Activated T-cell treated with anti-CD3 and anti-CD28 coated beads, Interleukin-2, amount 50 U/mL, for 48 hours (primary cell): ENCODE measurements at regions not wholly inside any gene's neighbourhood (a gene's known extent, or its start where the extent isn't known, plus 50 kb on each side); places are given as distances from the start of the nearest gene placed in this dataset.
"Not testable (repeated sequence)": the region's sequence is repeated elsewhere in the genome, so short reads cannot be mapped to it uniquely, and the experiment has no call there.

ENCODE experiments used
- DNase-seq, 2 experiments: peaks; one replicate each; pipeline ENCODE4 v3.0.0-alpha.2; 2020

- no peak for DNase-seq
Measured at GRCh38 chr10:81288544-81288943, 586.5 kb upstream of the NRG3 start.

- DNase-seq, result no peak
Measured at GRCh38 chr10:81297292-81297691, 577.7 kb upstream of the NRG3 start.

GRCh38 chr10:81303656-81304055 is 571.3 kb upstream of the NRG3 start:
- DNase-seq, result no peak

- DNase-seq, result no peak
Measured at GRCh38 chr10:81306971-81307782, 567.8 kb upstream of the NRG3 start.

GRCh38 chr10:81309041-81309552 is 565.9 kb upstream of the NRG3 start:
- no peak for DNase-seq

- DNase-seq, result no peak
Measured at GRCh38 chr10:81314471-81314870, 560.5 kb upstream of the NRG3 start.

- no peak for DNase-seq
Measured at GRCh38 chr10:81315026-81315425, 560.0 kb upstream of the NRG3 start.

- DNase-seq, result no peak
Measured at GRCh38 chr10:81348003-81348402, 527.0 kb upstream of the NRG3 start.

GRCh38 chr10:81367132-81367531 is 507.9 kb upstream of the NRG3 start:
- no peak for DNase-seq

- DNase-seq, result no peak
Measured at GRCh38 chr10:81386817-81387216, 488.2 kb upstream of the NRG3 start.

GRCh38 chr10:81403451-81403850 is 471.5 kb upstream of the NRG3 start:
- no peak for DNase-seq

GRCh38 chr10:81405399-81405798 is 469.6 kb upstream of the NRG3 start:
- no peak for DNase-seq

GRCh38 chr10:81414038-81414437 is 461.0 kb upstream of the NRG3 start:
- no peak for DNase-seq

GRCh38 chr10:81426722-81427121 is 448.3 kb upstream of the NRG3 start:
- no peak for DNase-seq

GRCh38 chr10:81428456-81429134 is 446.4 kb upstream of the NRG3 start:
- DNase-seq, result no peak

- DNase-seq, result no peak
Measured at GRCh38 chr10:81439445-81439844, 435.5 kb upstream of the NRG3 start.

GRCh38 chr10:81441624-81442023 is 433.4 kb upstream of the NRG3 start:
- not testable (repeated sequence) for DNase-seq

- no peak for DNase-seq
Measured at GRCh38 chr10:81444242-81444929, 430.6 kb upstream of the NRG3 start.

- DNase-seq, result no peak
Measured at GRCh38 chr10:81450651-81451050, 424.3 kb upstream of the NRG3 start.

GRCh38 chr10:81472927-81473470 is 402.0 kb upstream of the NRG3 start:
- no peak for DNase-seq

GRCh38 chr10:81473755-81474154 is 401.2 kb upstream of the NRG3 start:
- no peak for DNase-seq

GRCh38 chr10:81479316-81479715 is 395.7 kb upstream of the NRG3 start:
- DNase-seq, result no peak

- DNase-seq, result no peak
Measured at GRCh38 chr10:81496626-81497025, 378.4 kb upstream of the NRG3 start.
